Natural killer cell (primary cell): ENCODE measurements at regions not wholly inside any gene's neighbourhood (a gene's known extent, or its start where the extent isn't known, plus 50 kb on each side); places are given as distances from the start of the nearest gene placed in this dataset.

ENCODE experiments used
- ATAC-seq, 3 donors: fragments of 150-1000 bp in 2 of 3; fragments of 200-7000 bp in 1 of 3; cut with Tn5 transposase; 1 replicate in 1 of 3; 2 replicates in 2 of 3; pipeline ENCODE4 v1.10.0; 2021; ENCODE audit warnings: mild to moderate bottlenecking in 2 of 3, moderate library complexity in 2 of 3
- DNase-seq, 2 donors: peaks; one replicate each; pipeline versions ENCODE4 v3.0.0 to v3.0.0-alpha.2; 2013 to 2021; ENCODE audit warnings: mixed read lengths in 1 of 2
- H3K27ac ChIP-seq: one replicate; pipeline ENCODE4 v1.5.1; 2013; ENCODE audit warnings: mild to moderate bottlenecking, low read length
- H3K27me3 ChIP-seq: one replicate; pipeline ENCODE4 v1.6.1; 2013; ENCODE audit warnings: low read length; ENCODE audit not compliant: control insufficient read depth, insufficient read depth
- H3K36me3 ChIP-seq: one replicate; pipeline ENCODE4 v1.6.1; 2013; ENCODE audit warnings: low read length; ENCODE audit not compliant: control insufficient read depth, insufficient read depth
- H3K4me1 ChIP-seq: one replicate; pipeline ENCODE4 v1.6.1; 2013; ENCODE audit warnings: low read length; ENCODE audit not compliant: control insufficient read depth, insufficient read depth
- H3K4me3 ChIP-seq: one replicate; pipeline ENCODE4 v1.5.1; 2013; ENCODE audit warnings: low read length
- H3K9me3 ChIP-seq: one replicate; pipeline ENCODE4 v1.6.1; 2013; ENCODE audit warnings: low read length; ENCODE audit not compliant: control insufficient read depth, insufficient read depth
- H3K27ac Mint-ChIP-seq, 2 donors: one replicate each; pipeline ENCODE4 v1.8.0; 2022; ENCODE audit warnings: mild to moderate bottlenecking in 2 of 2, mixed read lengths in 2 of 2, moderate library complexity in 1 of 2
- H3K27me3 Mint-ChIP-seq, 2 donors: one replicate each; pipeline ENCODE4 v1.8.0; 2022; ENCODE audit warnings: low read depth in 2 of 2, mixed read lengths in 2 of 2
- H3K36me3 Mint-ChIP-seq: one replicate; pipeline ENCODE4 v1.8.0; 2022; ENCODE audit warnings: mixed read lengths
- H3K4me1 Mint-ChIP-seq, 2 donors: one replicate each; pipeline ENCODE4 v1.8.0; 2022; ENCODE audit warnings: mixed read lengths in 2 of 2
- H3K4me3 Mint-ChIP-seq: one replicate; pipeline ENCODE4 v1.8.0; 2022; ENCODE audit warnings: mild to moderate bottlenecking, moderate library complexity, mixed read lengths
- H3K9me3 Mint-ChIP-seq, 2 donors: one replicate each; pipeline ENCODE4 v1.8.0; 2022; ENCODE audit warnings: mixed read lengths in 2 of 2
- CTCF ChIP-seq: fragments of 200-600 bp; IDR thresholded peaks from one replicate; pipeline ENCODE4 v1.8.0; 2022; ENCODE audit warnings: antibody characterized with exemption
- WGBS: methylation state at CpG from one replicate; pipeline ENCODE4 v1.1.7; 2013; ENCODE audit warnings: missing lambda C conversion rate; ENCODE audit not compliant: insufficient coverage; 5-methylcytosine and 5-hydroxymethylcytosine counted together
- intact Hi-C: fragments of 100-400 bp; cut with micrococcal nuclease; formaldehyde crosslinking; loops from one replicate; pipeline ENCODE4 v1.14.2; 2022

- no peak for TF ChIP-seq CTCF
- WGBS: 86% methylated on average over 9 of the region's 9 CpGs
- no peaks in the 10 kb centered on the region for H3K4me1 ChIP-seq
- peaks cover 2 to 3% of the 10 kb centered on the region in 2 donors for H3K9me3 Mint-ChIP-seq
- no peak overlapping the region for H3K4me3 Mint-ChIP-seq
- H3K27me3 Mint-ChIP-seq: no peaks in the 10 kb centered on the region
- H3K27ac ChIP-seq: no peak overlapping the region
- H3K4me3 ChIP-seq: no peak overlapping the region
- no peaks in the 10 kb centered on the region for H3K36me3 ChIP-seq
- no peaks in the 10 kb centered on the region for H3K36me3 Mint-ChIP-seq
- H3K9me3 ChIP-seq: no peaks in the 10 kb centered on the region
- H3K27ac Mint-ChIP-seq: no peak overlapping the region
- DNase-seq (no peak), ATAC-seq (no peak)
- no peaks in the 10 kb centered on the region for H3K27me3 ChIP-seq
- intact Hi-C loops: no loop called here
- no peaks in the 10 kb centered on the region for H3K4me1 Mint-ChIP-seq
These were observed 144.7 kb downstream of the SLC4A3 start for GRCh38 chr2:219772103-219772635.

GRCh38 chr2:219772697-219773096 lies 145.3 kb downstream of the SLC4A3 start:
- Mint-ChIP-seq H3K36me3 (no peaks in the 10 kb centered on the region), H3K4me1 (no peaks in the 10 kb centered on the region), H3K27ac (no peak overlapping the region), H3K4me3 (no peak overlapping the region), H3K9me3 (peaks cover 2 to 3% of the 10 kb centered on the region in 2 donors), H3K27me3 (no peaks in the 10 kb centered on the region)
- intact Hi-C loops: no loop called here
- Histone ChIP-seq H3K27me3 (no peaks in the 10 kb centered on the region), H3K4me1 (no peaks in the 10 kb centered on the region), H3K9me3 (no peaks in the 10 kb centered on the region), H3K4me3 (no peak overlapping the region), H3K36me3 (no peaks in the 10 kb centered on the region), H3K27ac (no peak overlapping the region)
- DNase-seq: no peak
- TF ChIP-seq CTCF: no peak
- 79% methylated on average over 2 of the region's 4 CpGs for WGBS
- no peak for ATAC-seq

GRCh38 chr2:219775506-219775905 lies 148.1 kb downstream of the SLC4A3 start:
- 83% methylated on average over 5 of the region's 5 CpGs for WGBS
- ATAC-seq (no peak), DNase-seq (no peak)
- no peak overlapping the region for H3K4me3 ChIP-seq
- Mint-ChIP-seq H3K9me3 (peaks cover 0 to 2% of the 10 kb centered on the region in 2 donors), H3K27ac (no peak overlapping the region), H3K4me1 (no peaks in the 10 kb centered on the region), H3K36me3 (no peaks in the 10 kb centered on the region), H3K27me3 (no peaks in the 10 kb centered on the region), H3K4me3 (no peak overlapping the region)
- intact Hi-C loops: no loop called here
- H3K4me1 ChIP-seq: no peaks in the 10 kb centered on the region
- no peaks in the 10 kb centered on the region for H3K9me3 ChIP-seq
- no peaks in the 10 kb centered on the region for H3K36me3 ChIP-seq
- H3K27ac ChIP-seq: no peak overlapping the region
- no peaks in the 10 kb centered on the region for H3K27me3 ChIP-seq
- no peak for TF ChIP-seq CTCF

- no peak for TF ChIP-seq CTCF
- no peak overlapping the region for H3K27ac Mint-ChIP-seq
These were observed 150.0 kb downstream of the SLC4A3 start for GRCh38 chr2:219777388-219777787.

More at GRCh38 chr2:219777388-219777787, 150.0 kb downstream of the SLC4A3 start:
- Mint-ChIP-seq H3K9me3 (peaks cover 0 to 2% of the 10 kb centered on the region in 2 donors), H3K36me3 (no peaks in the 10 kb centered on the region), H3K4me3 (no peak overlapping the region), H3K27me3 (peaks cover 0 to 2% of the 10 kb centered on the region in 2 donors), H3K4me1 (no peaks in the 10 kb centered on the region)
- no peak overlapping the region for H3K27ac ChIP-seq
- ATAC-seq: no peak
- no peaks in the 10 kb centered on the region for H3K4me1 ChIP-seq
- H3K36me3 ChIP-seq: no peaks in the 10 kb centered on the region
- intact Hi-C loops: no loop called here
- no peaks in the 10 kb centered on the region for H3K27me3 ChIP-seq
- no peaks in the 10 kb centered on the region for H3K9me3 ChIP-seq
- 91% methylated on average over 1 of the region's 2 CpGs for WGBS
- H3K4me3 ChIP-seq: no peak overlapping the region
- DNase-seq: no peak
